ENCODE measurements at regions not wholly inside any gene's neighbourhood (a gene's known extent, or its start where the extent isn't known, plus 50 kb on each side); places are given as distances from the start of the nearest gene placed in this dataset.

DNA sequence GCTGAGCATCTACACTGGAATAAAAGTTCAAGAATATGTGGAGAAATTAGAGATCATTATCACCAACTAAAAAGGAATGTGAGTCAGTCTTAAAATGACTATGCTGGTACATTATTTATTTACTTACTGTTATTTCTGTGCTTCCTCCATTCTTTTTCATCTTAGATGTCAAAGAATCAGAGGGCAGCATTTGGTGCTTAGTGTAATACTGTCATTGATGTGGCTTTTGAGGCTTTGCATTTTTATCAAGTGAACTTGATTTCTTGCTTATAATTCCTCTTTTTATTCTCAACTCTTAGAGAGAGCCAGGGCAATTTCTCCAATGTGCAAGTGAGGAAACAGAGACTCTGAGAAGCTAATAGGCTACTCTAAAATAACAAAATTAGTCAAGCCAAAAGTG, 163.7 kb upstream of the TRPC7 start:
- Mint-ChIP-seq H3K9me3 (no peaks in the 10 kb centered on the region), H3K4me3 (no peak overlapping the region), H3K27ac (no peak overlapping the region), H3K36me3 (ENCODE audit: low read depth) (no peaks in the 10 kb centered on the region), H3K4me1 (ENCODE audit: low read depth) (no peaks in the 10 kb centered on the region), H3K27me3 (ENCODE audit: low read depth) (no peaks in the 10 kb centered on the region)
- DNase-seq, result no peak
- CTCF ChIA-PET, result no interaction called here
- intact Hi-C loops (cut with micrococcal nuclease), result no loop called here

- Mint-ChIP-seq H3K4me1 (ENCODE audit: low read depth) (no peaks in the 10 kb centered on the region), H3K9me3 (no peaks in the 10 kb centered on the region), H3K27ac (no peak overlapping the region), H3K36me3 (ENCODE audit: low read depth) (no peaks in the 10 kb centered on the region), H3K27me3 (ENCODE audit: low read depth) (no peaks in the 10 kb centered on the region), H3K4me3 (no peak overlapping the region)
- intact Hi-C loops (cut with micrococcal nuclease), result no loop called here
- no peak for DNase-seq
- CTCF ChIA-PET, result no interaction called here
Measured at GRCh38 chr5:136528481-136529030, 163.2 kb upstream of the TRPC7 start.

- no peak overlapping the region for H3K27ac Mint-ChIP-seq
Measured at GRCh38 chr5:136527311-136527710, 162.0 kb upstream of the TRPC7 start.

DNA sequence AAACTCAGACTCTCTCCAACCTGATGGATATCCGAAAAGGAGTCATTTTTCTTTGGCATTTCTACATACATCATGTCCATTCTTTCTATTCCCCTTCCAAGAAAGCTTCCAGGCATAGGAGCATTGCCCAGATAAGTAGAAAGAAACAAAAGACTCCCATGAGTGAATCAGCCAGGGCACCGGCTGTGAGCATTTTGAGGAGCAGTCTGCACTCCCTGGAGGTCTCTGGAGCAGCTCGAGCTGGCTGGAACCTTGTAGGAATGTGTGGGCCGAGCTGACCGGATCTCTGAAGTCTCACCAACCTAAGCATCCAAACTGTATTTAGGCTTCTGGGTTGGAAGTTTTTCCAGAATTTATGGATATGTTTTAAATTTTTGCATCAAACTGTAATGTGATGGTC, 161.4 kb upstream of the TRPC7 start:
- DNase-seq, result no peak
- no peaks in the 10 kb centered on the region for H3K36me3 Mint-ChIP-seq (ENCODE audit: low read depth)
- H3K27me3 Mint-ChIP-seq (ENCODE audit: low read depth), result no peaks in the 10 kb centered on the region
- no peak overlapping the region for H3K27ac Mint-ChIP-seq
- H3K4me1 Mint-ChIP-seq (ENCODE audit: low read depth), result no peaks in the 10 kb centered on the region
- intact Hi-C loops (cut with micrococcal nuclease), result no loop called here
- H3K9me3 Mint-ChIP-seq, result no peaks in the 10 kb centered on the region
- CTCF ChIA-PET, result interaction anchor here (0.6 kb wide), 1 partner anchor 10 kb away, joined by 3 read pairs; no protein-coding TSS in a partner anchor
- H3K4me3 Mint-ChIP-seq, result no peak overlapping the region

More at GRCh38 chr5:136527311-136527710, 162.0 kb upstream of the TRPC7 start:
- Mint-ChIP-seq H3K9me3 (no peaks in the 10 kb centered on the region), H3K4me1 (ENCODE audit: low read depth) (no peaks in the 10 kb centered on the region), H3K36me3 (ENCODE audit: low read depth) (no peaks in the 10 kb centered on the region), H3K27me3 (ENCODE audit: low read depth) (no peaks in the 10 kb centered on the region), H3K4me3 (no peak overlapping the region)
- intact Hi-C loops (cut with micrococcal nuclease), result no loop called here
- CTCF ChIA-PET, result no interaction called here
- no peak for DNase-seq

- H3K4me3 Mint-ChIP-seq, result no peak overlapping the region
- DNase-seq, result no peak
- intact Hi-C loops (cut with micrococcal nuclease), result no loop called here
- H3K4me1 Mint-ChIP-seq (ENCODE audit: low read depth), result no peaks in the 10 kb centered on the region
- no peaks in the 10 kb centered on the region for H3K27me3 Mint-ChIP-seq (ENCODE audit: low read depth)
- no peaks in the 10 kb centered on the region for H3K36me3 Mint-ChIP-seq (ENCODE audit: low read depth)
- H3K9me3 Mint-ChIP-seq, result no peaks in the 10 kb centered on the region
- no peak overlapping the region for H3K27ac Mint-ChIP-seq
- CTCF ChIA-PET, result interaction anchor here (0.6 kb wide), 1 partner anchor 11 kb away, joined by 3 read pairs; no protein-coding TSS in a partner anchor
Measured at GRCh38 chr5:136526021-136526420, 160.7 kb upstream of the TRPC7 start.

DNA sequence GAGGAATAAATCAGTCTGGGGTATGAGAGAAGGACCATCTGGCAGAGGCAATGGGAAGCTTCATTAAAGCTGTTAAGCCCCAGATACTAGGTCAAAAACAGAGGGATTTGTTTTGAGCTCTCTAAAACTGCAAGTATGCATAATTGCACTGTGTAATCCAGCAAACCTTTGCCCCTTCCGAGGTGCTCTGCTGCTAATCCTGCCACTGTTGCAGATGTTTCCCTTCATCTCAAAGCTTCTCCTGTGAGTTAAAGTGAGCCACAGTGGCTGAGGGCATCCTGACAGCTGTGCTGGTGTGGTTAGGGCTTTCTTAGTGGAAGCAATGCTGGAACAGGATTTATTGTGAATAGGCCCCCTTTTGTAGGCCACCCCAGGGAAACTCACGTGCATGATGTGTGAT, 160.3 kb upstream of the TRPC7 start:
- Mint-ChIP-seq H3K4me3 (no peak overlapping the region), H3K9me3 (no peaks in the 10 kb centered on the region)
- intact Hi-C loops (cut with micrococcal nuclease), result no loop called here

DNA sequence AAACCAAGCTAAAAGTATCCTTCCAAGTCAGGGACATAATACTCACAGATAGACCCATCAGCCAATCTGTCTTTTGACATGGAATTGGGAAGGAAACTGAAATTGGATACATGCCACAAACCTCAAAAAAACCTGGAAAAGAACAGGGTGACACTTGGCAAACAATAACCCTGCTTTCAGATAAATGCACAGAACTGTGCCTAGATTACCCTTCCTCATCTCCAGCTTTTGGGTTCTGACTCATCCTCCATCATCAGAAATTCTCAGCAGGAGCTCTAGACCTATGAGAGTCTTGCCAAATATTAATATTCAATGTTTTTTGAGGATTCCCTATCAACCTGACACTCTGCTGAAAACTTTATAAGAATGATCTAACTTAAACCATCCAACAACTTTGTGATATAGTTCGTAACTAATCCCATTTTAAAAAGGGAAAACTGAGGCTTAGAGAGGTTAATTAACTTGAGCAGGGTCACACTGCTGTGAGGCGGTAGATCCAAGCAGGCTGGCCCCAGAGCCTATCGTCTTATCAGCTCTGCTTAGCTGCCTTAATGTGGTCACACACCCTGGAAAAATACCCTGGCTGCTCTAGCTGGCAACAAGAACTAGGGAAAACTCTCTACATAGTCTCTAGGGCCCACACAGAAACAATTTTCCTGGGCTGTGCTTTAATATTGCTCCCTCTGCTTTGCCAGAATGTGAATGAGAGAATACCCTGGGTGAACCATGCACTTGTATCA, 157.0 kb upstream of the TRPC7 start:
- CTCF ChIA-PET, result no interaction called here
- intact Hi-C loops (cut with micrococcal nuclease), result no loop called here
- H3K27me3 Mint-ChIP-seq (ENCODE audit: low read depth), result no peaks in the 10 kb centered on the region
- H3K4me3 Mint-ChIP-seq, result no peak overlapping the region
- no peak overlapping the region for H3K27ac Mint-ChIP-seq
- H3K9me3 Mint-ChIP-seq, result peaks cover 1% of the 10 kb centered on the region
- H3K4me1 Mint-ChIP-seq (ENCODE audit: low read depth), result no peaks in the 10 kb centered on the region
- no peaks in the 10 kb centered on the region for H3K36me3 Mint-ChIP-seq (ENCODE audit: low read depth)
- no peak for DNase-seq

More for the DNA sequence above, 160.3 kb upstream of the TRPC7 start:
- no peak for DNase-seq
- Mint-ChIP-seq H3K4me1 (ENCODE audit: low read depth) (no peaks in the 10 kb centered on the region), H3K27me3 (ENCODE audit: low read depth) (no peaks in the 10 kb centered on the region), H3K36me3 (ENCODE audit: low read depth) (no peaks in the 10 kb centered on the region), H3K27ac (no peak overlapping the region)
- CTCF ChIA-PET, result no interaction called here

GRCh38 chr5:136521696-136522095, 156.4 kb upstream of the TRPC7 start:
- Mint-ChIP-seq H3K36me3 (ENCODE audit: low read depth) (no peaks in the 10 kb centered on the region), H3K27ac (no peak overlapping the region), H3K27me3 (ENCODE audit: low read depth) (no peaks in the 10 kb centered on the region), H3K4me1 (ENCODE audit: low read depth) (no peaks in the 10 kb centered on the region), H3K4me3 (no peak overlapping the region), H3K9me3 (peaks cover 1% of the 10 kb centered on the region)
- CTCF ChIA-PET, result no interaction called here
- no peak for DNase-seq
- intact Hi-C loops (cut with micrococcal nuclease), result no loop called here

GRCh38 chr5:136518814-136519213, 153.5 kb upstream of the TRPC7 start:
- H3K4me1 Mint-ChIP-seq (ENCODE audit: low read depth), result no peaks in the 10 kb centered on the region
- no peak overlapping the region for H3K27ac Mint-ChIP-seq
- intact Hi-C loops (cut with micrococcal nuclease), result no loop called here
- H3K9me3 Mint-ChIP-seq, result peaks cover 3% of the 10 kb centered on the region
- no peak for DNase-seq
- no peak overlapping the region for H3K4me3 Mint-ChIP-seq
- CTCF ChIA-PET, result no interaction called here
- H3K36me3 Mint-ChIP-seq (ENCODE audit: low read depth), result no peaks in the 10 kb centered on the region
- H3K27me3 Mint-ChIP-seq (ENCODE audit: low read depth), result no peaks in the 10 kb centered on the region

GRCh38 chr5:136518174-136518573, 152.8 kb upstream of the TRPC7 start:
- Mint-ChIP-seq H3K36me3 (ENCODE audit: low read depth) (no peaks in the 10 kb centered on the region), H3K27ac (no peak overlapping the region), H3K9me3 (peaks cover 3% of the 10 kb centered on the region), H3K4me1 (ENCODE audit: low read depth) (no peaks in the 10 kb centered on the region), H3K27me3 (ENCODE audit: low read depth) (no peaks in the 10 kb centered on the region), H3K4me3 (no peak overlapping the region)
- CTCF ChIA-PET, result no interaction called here
- intact Hi-C loops (cut with micrococcal nuclease), result no loop called here
- DNase-seq, result no peak

GRCh38 chr5:136517755-136518154, 152.4 kb upstream of the TRPC7 start:
- Mint-ChIP-seq H3K4me1 (ENCODE audit: low read depth) (no peaks in the 10 kb centered on the region), H3K27me3 (ENCODE audit: low read depth) (no peaks in the 10 kb centered on the region), H3K9me3 (peaks cover 3% of the 10 kb centered on the region), H3K36me3 (ENCODE audit: low read depth) (no peaks in the 10 kb centered on the region), H3K4me3 (no peak overlapping the region), H3K27ac (no peak overlapping the region)
- intact Hi-C loops (cut with micrococcal nuclease), result no loop called here
- CTCF ChIA-PET, result interaction anchor here (0.7 kb wide), 1 partner anchor 167 kb away, joined by 3 read pairs; no protein-coding TSS in a partner anchor
- no peak for DNase-seq

DNA sequence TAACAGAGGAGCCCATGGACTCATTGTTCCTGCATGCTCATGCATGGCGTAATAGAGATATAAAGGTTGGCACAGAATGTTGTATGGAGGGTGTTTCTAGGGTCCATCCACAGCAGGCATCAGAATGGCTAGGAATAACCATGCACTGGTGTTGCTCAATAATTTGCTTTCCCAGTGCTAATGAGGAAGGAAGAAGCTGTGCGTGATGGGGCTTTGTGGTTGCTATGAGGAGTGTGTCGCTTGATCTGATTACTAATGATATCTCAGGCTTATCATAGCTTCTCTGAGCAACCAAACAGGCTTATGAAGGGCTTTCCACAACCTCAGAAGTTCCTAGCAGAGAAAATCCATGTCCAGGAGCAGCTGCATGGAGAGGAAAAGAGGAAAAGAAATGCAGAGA, 151.3 kb upstream of the TRPC7 start:
- intact Hi-C loops (cut with micrococcal nuclease), result no loop called here
- peaks cover 3% of the 10 kb centered on the region for H3K9me3 Mint-ChIP-seq
- no peak for DNase-seq
- CTCF ChIA-PET, result interaction anchor here (0.6 kb wide), 1 partner anchor 105 kb away, joined by 4 read pairs; no protein-coding TSS in a partner anchor
- no peaks in the 10 kb centered on the region for H3K36me3 Mint-ChIP-seq (ENCODE audit: low read depth)
- no peak overlapping the region for H3K4me3 Mint-ChIP-seq
- no peaks in the 10 kb centered on the region for H3K4me1 Mint-ChIP-seq (ENCODE audit: low read depth)
- H3K27ac Mint-ChIP-seq, result no peak overlapping the region
- H3K27me3 Mint-ChIP-seq (ENCODE audit: low read depth), result no peaks in the 10 kb centered on the region

DNA sequence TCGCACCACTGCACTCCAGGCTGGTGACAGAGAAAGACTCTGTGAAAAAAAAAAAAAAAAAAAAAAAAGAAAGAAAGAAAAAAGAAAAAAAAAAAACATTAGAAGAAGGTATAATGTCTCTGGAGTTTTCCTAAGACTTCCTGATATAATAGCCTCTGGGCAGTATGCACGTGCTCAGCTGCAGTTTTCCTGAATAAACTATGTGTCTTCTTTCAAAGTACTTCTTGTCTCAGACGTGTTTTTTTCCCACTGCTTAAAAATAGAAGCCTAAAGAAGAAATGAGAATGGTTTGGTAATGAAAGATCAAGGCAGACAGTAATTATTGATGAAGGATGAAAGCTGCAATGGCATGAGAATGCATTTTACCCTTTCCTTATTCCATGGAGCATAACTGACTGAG, 148.1 kb upstream of the TRPC7 start:
- no peak overlapping the region for H3K27ac Mint-ChIP-seq
- no peaks in the 10 kb centered on the region for H3K4me1 Mint-ChIP-seq (ENCODE audit: low read depth)
- DNase-seq, result no peak
- intact Hi-C loops (cut with micrococcal nuclease), result no loop called here
- CTCF ChIA-PET, result no interaction called here
- H3K27me3 Mint-ChIP-seq (ENCODE audit: low read depth), result no peaks in the 10 kb centered on the region
- H3K36me3 Mint-ChIP-seq (ENCODE audit: low read depth), result no peaks in the 10 kb centered on the region
- H3K4me3 Mint-ChIP-seq, result no peak overlapping the region
- peaks cover 2% of the 10 kb centered on the region for H3K9me3 Mint-ChIP-seq

Data from activated naive CD4-positive, alpha-beta T cell treated with anti-CD3 and anti-CD28 coated beads for 36 hours (primary cell).